ENCODE measurements at regions not wholly inside any gene's neighbourhood (a gene's known extent, or its start where the extent isn't known, plus 50 kb on each side); places are given as distances from the start of the nearest gene placed in this dataset.

GRCh38 chr5:81803812-81804211 lies 52.9 kb upstream of the SSBP2 start:
- no peaks in the 10 kb centered on the region for H3K27me3 ChIP-seq (ENCODE audit: control insufficient read depth, insufficient read depth, low read length)
- TF ChIP-seq CTCF (IDR thresholded peaks at IDR 0.05) = no peak
- Mint-ChIP-seq H3K27me3 (ENCODE audit: low read depth in 2 of 2) (peaks cover 6 to 18% of the 10 kb centered on the region in 2 donors), H3K9me3 (peaks cover 2 to 8% of the 10 kb centered on the region in 2 donors), H3K36me3 (peaks cover 7% of the 10 kb centered on the region), H3K4me1 (no peaks in the 10 kb centered on the region), H3K4me3 (no peak overlapping the region), H3K27ac (no peak overlapping the region)
- 94% methylated on average over 3 of the region's 3 CpGs for WGBS (ENCODE audit: insufficient coverage)
- no peaks in the 10 kb centered on the region for H3K4me1 ChIP-seq (ENCODE audit: control insufficient read depth, insufficient read depth, low read length)
- H3K27ac ChIP-seq (ENCODE audit: low read length) = no peak overlapping the region
- intact Hi-C loops (cut with micrococcal nuclease) = no loop called here
- DNase-seq (no peak), ATAC-seq (no peak)
- H3K4me3 ChIP-seq (ENCODE audit: low read length) = no peak overlapping the region
- H3K36me3 ChIP-seq (ENCODE audit: control insufficient read depth, insufficient read depth, low read length) = no peaks in the 10 kb centered on the region
- H3K9me3 ChIP-seq (ENCODE audit: control insufficient read depth, insufficient read depth, low read length) = no peaks in the 10 kb centered on the region

- H3K4me1 ChIP-seq (ENCODE audit: control insufficient read depth, insufficient read depth, low read length) = no peaks in the 10 kb centered on the region
- intact Hi-C loops (cut with micrococcal nuclease) = no loop called here
- no peaks in the 10 kb centered on the region for H3K36me3 ChIP-seq (ENCODE audit: control insufficient read depth, insufficient read depth, low read length)
- Mint-ChIP-seq H3K9me3 (peaks cover 0 to 6% of the 10 kb centered on the region in 2 donors), H3K27me3 (ENCODE audit: low read depth in 2 of 2) (peaks cover 6 to 16% of the 10 kb centered on the region in 2 donors), H3K4me1 (no peaks in the 10 kb centered on the region), H3K27ac (no peak overlapping the region), H3K4me3 (no peak overlapping the region), H3K36me3 (peaks cover 7% of the 10 kb centered on the region)
- H3K9me3 ChIP-seq (ENCODE audit: control insufficient read depth, insufficient read depth, low read length) = no peaks in the 10 kb centered on the region
- DNase-seq (no peak), ATAC-seq (no peak)
- TF ChIP-seq CTCF (IDR thresholded peaks at IDR 0.05) = no peak
- no peak overlapping the region for H3K27ac ChIP-seq (ENCODE audit: low read length)
- no peaks in the 10 kb centered on the region for H3K27me3 ChIP-seq (ENCODE audit: control insufficient read depth, insufficient read depth, low read length)
- H3K4me3 ChIP-seq (ENCODE audit: low read length) = no peak overlapping the region
- 100% methylated on average over 2 of the region's 2 CpGs for whole genome bisulfite sequencing (ENCODE audit: insufficient coverage)
Observed at GRCh38 chr5:81802625-81803024, 51.7 kb upstream of the SSBP2 start.

- Mint-ChIP-seq H3K4me3 (no peak overlapping the region), H3K27ac (no peak overlapping the region), H3K27me3 (ENCODE audit: low read depth in 2 of 2) (peaks cover 6 to 10% of the 10 kb centered on the region in 2 donors), H3K4me1 (no peaks in the 10 kb centered on the region), H3K36me3 (peaks cover 5% of the 10 kb centered on the region), H3K9me3 (peaks cover 0 to 6% of the 10 kb centered on the region in 2 donors)
- no peak for DNase-seq
- Histone ChIP-seq H3K36me3 (ENCODE audit: control insufficient read depth, insufficient read depth, low read length) (no peaks in the 10 kb centered on the region), H3K4me3 (ENCODE audit: low read length) (no peak overlapping the region), H3K27me3 (ENCODE audit: control insufficient read depth, insufficient read depth, low read length) (no peaks in the 10 kb centered on the region), H3K27ac (ENCODE audit: low read length) (no peak overlapping the region), H3K9me3 (ENCODE audit: control insufficient read depth, insufficient read depth, low read length) (no peaks in the 10 kb centered on the region), H3K4me1 (ENCODE audit: control insufficient read depth, insufficient read depth, low read length) (no peaks in the 10 kb centered on the region)
- TF ChIP-seq CTCF (IDR thresholded peaks at IDR 0.05) = no peak
- intact Hi-C loops (cut with micrococcal nuclease) = no loop called here
- 100% methylated on average over 1 of the region's 2 CpGs for WGBS (ENCODE audit: insufficient coverage)
- ATAC-seq = no peak
Observed at GRCh38 chr5:81802020-81802419, 51.1 kb upstream of the SSBP2 start.

- H3K9me3 ChIP-seq (ENCODE audit: control insufficient read depth, insufficient read depth, low read length) = no peaks in the 10 kb centered on the region
- no peaks in the 10 kb centered on the region for H3K36me3 ChIP-seq (ENCODE audit: control insufficient read depth, insufficient read depth, low read length)
- Mint-ChIP-seq H3K4me1 (no peaks in the 10 kb centered on the region), H3K27me3 (ENCODE audit: low read depth in 2 of 2) (peaks cover 0 to 3% of the 10 kb centered on the region in 2 donors), H3K4me3 (no peak overlapping the region), H3K9me3 (peaks cover 0 to under 1% of the 10 kb centered on the region in 2 donors), H3K36me3 (no peaks in the 10 kb centered on the region), H3K27ac (no peak overlapping the region)
- DNase-seq = no peak
- TF ChIP-seq CTCF (IDR thresholded peaks at IDR 0.05) = no peak
- no peaks in the 10 kb centered on the region for H3K27me3 ChIP-seq (ENCODE audit: control insufficient read depth, insufficient read depth, low read length)
- no peaks in the 10 kb centered on the region for H3K4me1 ChIP-seq (ENCODE audit: control insufficient read depth, insufficient read depth, low read length)
- no peak for ATAC-seq
- intact Hi-C loops (cut with micrococcal nuclease) = no loop called here
- WGBS (ENCODE audit: insufficient coverage) = no CpG with 5 or more reads among the region's 1 CpG
- H3K4me3 ChIP-seq (ENCODE audit: low read length) = no peak overlapping the region
- H3K27ac ChIP-seq (ENCODE audit: low read length) = no peak overlapping the region
Observed at GRCh38 chr5:81800797-81801196, 49.9 kb upstream of the SSBP2 start.
